B cell (primary cell): ENCODE measurements at regions not wholly inside any gene's neighbourhood (a gene's known extent, or its start where the extent isn't known, plus 50 kb on each side); places are given as distances from the start of the nearest gene placed in this dataset.

Experiments used
- ATAC-seq: fragments of 200-7000 bp; cut with Tn5 transposase; one replicate; pipeline ENCODE4 v1.10.0; 2021; ENCODE audit warnings: low read depth, mild to moderate bottlenecking, moderate number of reproducible peaks, moderate library complexity
- CTCF ChIA-PET: fragments of 350-600 bp; sonication (Branson Sonifier 250); formaldehyde crosslinking; loops from one replicate; lab custom pipeline; 2021; ENCODE audit warnings: antibody characterized with exemption, inconsistent platforms; lab: Charles Lee
- POLR2A ChIA-PET: fragments of 350-600 bp; sonication (Branson Sonifier 250); formaldehyde crosslinking; loops from one replicate; lab custom pipeline; 2021; ENCODE audit warnings: antibody characterized with exemption; lab: Charles Lee
- DNase-seq: peaks from one replicate; pipeline ENCODE4 v3.0.0; 2013
- H2AFZ ChIP-seq: 2 replicates; pipeline ENCODE4 v1.6.1; 2012; ENCODE audit warnings: mild to moderate bottlenecking, low read depth, low read length; ENCODE audit not compliant: insufficient read depth, poor library complexity, severe bottlenecking
- H3K27ac ChIP-seq, 2 donors: 1 replicate in 1 of 2; 2 replicates in 1 of 2; pipeline ENCODE4 v1.5.1; 2012 to 2013; ENCODE audit warnings: low read length in 2 of 2, mild to moderate bottlenecking in 2 of 2, moderate library complexity in 1 of 2
- H3K27me3 ChIP-seq, 4 experiments: fragments of 200-600 bp in 1 of 4; sonication (generic) in 1 of 4; replicated peaks in 1 of 4; 1 replicate in 2 of 4; 2 replicates in 2 of 4; pipeline versions ENCODE4 v1.6.1 to v1.7.0; 2013 to 2016; ENCODE audit warnings: low read length in 3 of 4, mild to moderate bottlenecking in 2 of 4, mixed read lengths in 1 of 4, moderate library complexity in 1 of 4; ENCODE audit not compliant: insufficient read depth in 4 of 4, control insufficient read depth in 3 of 4; ENCODE audit errors: control extremely low read depth in 1 of 4
- H3K36me3 ChIP-seq, 2 experiments: replicated peaks in 1 of 2; 1 replicate in 1 of 2; 2 replicates in 1 of 2; pipeline versions ENCODE4 v1.6.1 to v1.7.1; 2013; ENCODE audit warnings: low read length in 1 of 2; ENCODE audit not compliant: insufficient read depth in 2 of 2, control insufficient read depth in 1 of 2; ENCODE audit errors: control extremely low read depth in 1 of 2, extremely low read depth in 1 of 2
- H3K4me1 ChIP-seq, 2 donors: fragments of 200-600 bp in 1 of 2; sonication (generic) in 1 of 2; 1 replicate in 1 of 2; 2 replicates in 1 of 2; pipeline versions ENCODE4 v1.5.1 to v1.6.1; 2013 to 2017; ENCODE audit warnings: low read length in 2 of 2; ENCODE audit not compliant: control insufficient read depth in 2 of 2, insufficient read depth in 2 of 2
- H3K4me2 ChIP-seq: replicated peaks from 2 replicates; pipeline ENCODE3; 2012; ENCODE audit warnings: mild to moderate bottlenecking, low read depth, low read length; ENCODE audit not compliant: poor library complexity, severe bottlenecking
- H3K4me3 ChIP-seq, 5 experiments: fragments of 200-600 bp in 1 of 5; sonication (generic) in 1 of 5; 1 replicate in 3 of 5; 2 replicates in 2 of 5; pipeline versions ENCODE4 v1.5.1 to v1.7.0; 2011 to 2016; ENCODE audit warnings: low read length in 4 of 5, mild to moderate bottlenecking in 4 of 5, low read depth in 2 of 5, control low read depth in 1 of 5, moderate library complexity in 1 of 5; ENCODE audit not compliant: insufficient read depth in 1 of 5; ENCODE audit errors: control extremely low read depth in 1 of 5, extremely low read depth in 1 of 5
- H3K79me2 ChIP-seq: fragments of 200-600 bp; sonication (generic); one replicate; pipeline ENCODE4 v1.6.0; 2016; ENCODE audit warnings: low read length; ENCODE audit not compliant: control insufficient read depth, insufficient read depth
- H3K9ac ChIP-seq: fragments of 200-600 bp; sonication (generic); 2 replicates; pipeline ENCODE4 v1.6.1; 2017; ENCODE audit warnings: mild to moderate bottlenecking, low read length, moderate library complexity
- H3K9me3 ChIP-seq, 3 donors: one replicate each; pipeline versions ENCODE4 v1.6.1 to v1.7.1; 2013; ENCODE audit warnings: low read length in 2 of 3; ENCODE audit not compliant: control insufficient read depth in 2 of 3, insufficient read depth in 1 of 3; ENCODE audit errors: control extremely low read depth in 1 of 3
- H4K20me1 ChIP-seq: 2 replicates; pipeline ENCODE4 v1.6.0; 2012; ENCODE audit warnings: mild to moderate bottlenecking, low read length; ENCODE audit not compliant: insufficient read depth, control insufficient read depth, poor library complexity, severe bottlenecking
- H3K27ac Mint-ChIP-seq: one replicate; pipeline ENCODE4 v1.8.0; 2021; ENCODE audit warnings: mixed read lengths
- H3K27me3 Mint-ChIP-seq: one replicate; pipeline ENCODE4 v1.8.0; 2021; ENCODE audit warnings: mixed read lengths
- H3K4me1 Mint-ChIP-seq: one replicate; pipeline ENCODE4 v1.8.0; 2021; ENCODE audit warnings: mixed read lengths
- H3K4me3 Mint-ChIP-seq: one replicate; pipeline ENCODE4 v1.8.0; 2021; ENCODE audit warnings: mixed read lengths
- H3K9me3 Mint-ChIP-seq: one replicate; pipeline ENCODE4 v1.8.0; 2022; ENCODE audit warnings: mixed read lengths; ENCODE audit not compliant: insufficient read depth
- CTCF ChIP-seq: fragments of 200-600 bp; IDR thresholded peaks from one replicate; pipeline ENCODE4 v1.8.0; 2022; ENCODE audit warnings: antibody characterized with exemption, mild to moderate bottlenecking
- EZH2 ChIP-seq: IDR thresholded peaks from 2 replicates; pipeline ENCODE4 v1.6.1; 2012; ENCODE audit warnings: borderline replicate concordance, low read depth, mild to moderate bottlenecking, moderate library complexity, low read length; ENCODE audit not compliant: insufficient read depth, poor library complexity, severe bottlenecking
- WGBS: methylation state at CpG from one replicate; pipeline ENCODE4 v1.1.5; 2013; ENCODE audit warnings: missing lambda C conversion rate; ENCODE audit not compliant: insufficient coverage; 5-methylcytosine and 5-hydroxymethylcytosine counted together
- intact Hi-C: fragments of 100-400 bp; cut with micrococcal nuclease; formaldehyde crosslinking; loops from one replicate; pipeline ENCODE4 v1.10.0; 2022

- TF ChIP-seq CTCF (no peak), EZH2 (no peak)
- H4K20me1 ChIP-seq = no peaks in the 10 kb centered on the region
- intact Hi-C loops = no loop called here
- no peak overlapping the region for H3K4me3 Mint-ChIP-seq
- no peaks in the 10 kb centered on the region for H3K9me3 Mint-ChIP-seq
- no peak overlapping the region for H3K27ac Mint-ChIP-seq
- H3K36me3 ChIP-seq = no peaks in the 10 kb centered on the region
- H2AFZ ChIP-seq = no peak overlapping the region
- no peak overlapping the region for H3K9ac ChIP-seq
- H3K4me3 ChIP-seq = no peak overlapping the region
- DNase-seq (no peak), ATAC-seq (no peak)
- no peaks in the 10 kb centered on the region for H3K27me3 ChIP-seq
- no peaks in the 10 kb centered on the region for H3K79me2 ChIP-seq
- no peak overlapping the region for H3K27ac ChIP-seq
- WGBS = 96% methylated on average over 3 of the region's 3 CpGs
- H3K9me3 ChIP-seq = peaks cover 0 to 9% (median 0%) of the 10 kb centered on the region in 3 donors
- H3K4me1 ChIP-seq = no peaks in the 10 kb centered on the region
- ChIA-PET POLR2A (no interaction called here), CTCF (no interaction called here)
- H3K4me2 ChIP-seq = no peak overlapping the region
- H3K4me1 Mint-ChIP-seq = no peaks in the 10 kb centered on the region
- no peaks in the 10 kb centered on the region for H3K27me3 Mint-ChIP-seq
Measured at GRCh38 chr12:85673921-85674420, 162.2 kb downstream of the RASSF9 start.

GRCh38 chr12:85676816-85677749, 159.1 kb downstream of the RASSF9 start:
- no CpG with 5 or more reads among the region's 4 CpGs for WGBS
- Mint-ChIP-seq H3K4me3 (no peak overlapping the region), H3K27me3 (no peaks in the 10 kb centered on the region), H3K27ac (no peak overlapping the region), H3K4me1 (no peaks in the 10 kb centered on the region), H3K9me3 (peaks cover 4% of the 10 kb centered on the region)
- TF ChIP-seq CTCF (no peak), EZH2 (no peak)
- H3K27me3 ChIP-seq = no peaks in the 10 kb centered on the region
- no peak overlapping the region for H3K27ac ChIP-seq
- no peaks in the 10 kb centered on the region for H3K4me1 ChIP-seq
- no peak overlapping the region for H3K4me2 ChIP-seq
- no peak overlapping the region for H3K9ac ChIP-seq
- intact Hi-C loops = no loop called here
- CTCF ChIA-PET = no interaction called here
- no peak for DNase-seq
- no peak for ATAC-seq
- POLR2A ChIA-PET = no interaction called here
- no peaks in the 10 kb centered on the region for H3K79me2 ChIP-seq
- H3K36me3 ChIP-seq = no peaks in the 10 kb centered on the region
- H2AFZ ChIP-seq = no peak overlapping the region
- H4K20me1 ChIP-seq = no peaks in the 10 kb centered on the region
- no peak overlapping the region for H3K4me3 ChIP-seq
- peaks cover 0 to 9% (median 2%) of the 10 kb centered on the region in 3 donors for H3K9me3 ChIP-seq
